SU-DHL-6 (cell line): ENCODE measurements at regions not wholly inside any gene's neighbourhood (a gene's known extent, or its start where the extent isn't known, plus 50 kb on each side); places are given as distances from the start of the nearest gene placed in this dataset.

Experiments used
- CTCF ChIP-seq: fragments of 200-600 bp; sonication (generic); IDR thresholded peaks from one replicate; pipeline ENCODE4 v1.5.1; 2017; ENCODE audit warnings: antibody characterized with exemption, mild to moderate bottlenecking, low read length, moderate library complexity; ENCODE audit not compliant: insufficient read depth, poor library complexity, severe bottlenecking
- EZH2phosphoT487 ChIP-seq: fragments of 200-600 bp; sonication (generic), shearing (Covaris generic); conservative IDR thresholded peaks from 2 replicates; pipeline ENCODE4 v1.6.1; 2018; ENCODE audit warnings: mild to moderate bottlenecking, antibody characterized with exemption, low read length, moderate library complexity, mixed read lengths

GRCh38 chr2:174670446-174670845 is 72.8 kb upstream of the WIPF1 start:
- TF ChIP-seq EZH2phosphoT487, result no peak
- no peak for TF ChIP-seq CTCF
